22Rv1 (cell line): ENCODE measurements at regions not wholly inside any gene's neighbourhood (a gene's known extent, or its start where the extent isn't known, plus 50 kb on each side); places are given as distances from the start of the nearest gene placed in this dataset.

Experiments used
- ZFX ChIP-seq: fragments of 450-650 bp; IDR thresholded peaks from 2 replicates; pipeline ENCODE4 v1.6.1; 2017; ENCODE audit warnings: antibody characterized with exemption, borderline replicate concordance
- TF ChIP-seq, protein P1 (sequence below): fragments of 450-650 bp; IDR thresholded peaks from 2 replicates; pipeline ENCODE4 v1.5.1; 2017; ENCODE audit warnings: mild to moderate bottlenecking

DNA sequence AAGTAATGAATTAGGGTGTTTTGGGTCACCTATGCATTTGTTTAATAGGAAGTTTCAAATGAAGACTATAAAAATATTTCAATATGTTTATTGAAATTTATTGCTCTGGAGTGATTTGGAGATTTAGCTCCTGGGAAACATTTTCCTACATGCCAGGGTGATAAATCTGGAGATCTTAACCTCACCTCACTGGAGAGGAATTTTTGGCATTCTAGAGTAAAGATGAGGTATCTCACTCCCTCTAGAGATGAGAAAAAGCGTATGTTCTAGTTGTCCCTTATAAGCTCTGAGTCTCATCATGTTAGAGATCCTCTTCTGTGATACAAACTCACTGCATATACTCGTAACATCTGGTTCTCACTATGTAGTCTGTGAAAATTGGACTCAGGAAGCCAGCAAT, 219.0 kb downstream of the KLHL4 start:
- TF ChIP-seq, protein P1, sequence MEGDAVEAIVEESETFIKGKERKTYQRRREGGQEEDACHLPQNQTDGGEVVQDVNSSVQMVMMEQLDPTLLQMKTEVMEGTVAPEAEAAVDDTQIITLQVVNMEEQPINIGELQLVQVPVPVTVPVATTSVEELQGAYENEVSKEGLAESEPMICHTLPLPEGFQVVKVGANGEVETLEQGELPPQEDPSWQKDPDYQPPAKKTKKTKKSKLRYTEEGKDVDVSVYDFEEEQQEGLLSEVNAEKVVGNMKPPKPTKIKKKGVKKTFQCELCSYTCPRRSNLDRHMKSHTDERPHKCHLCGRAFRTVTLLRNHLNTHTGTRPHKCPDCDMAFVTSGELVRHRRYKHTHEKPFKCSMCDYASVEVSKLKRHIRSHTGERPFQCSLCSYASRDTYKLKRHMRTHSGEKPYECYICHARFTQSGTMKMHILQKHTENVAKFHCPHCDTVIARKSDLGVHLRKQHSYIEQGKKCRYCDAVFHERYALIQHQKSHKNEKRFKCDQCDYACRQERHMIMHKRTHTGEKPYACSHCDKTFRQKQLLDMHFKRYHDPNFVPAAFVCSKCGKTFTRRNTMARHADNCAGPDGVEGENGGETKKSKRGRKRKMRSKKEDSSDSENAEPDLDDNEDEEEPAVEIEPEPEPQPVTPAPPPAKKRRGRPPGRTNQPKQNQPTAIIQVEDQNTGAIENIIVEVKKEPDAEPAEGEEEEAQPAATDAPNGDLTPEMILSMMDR = no peak
- TF ChIP-seq ZFX = no peak
